ENCODE measurements at regions not wholly inside any gene's neighbourhood (a gene's known extent, or its start where the extent isn't known, plus 50 kb on each side); places are given as distances from the start of the nearest gene placed in this dataset.

DNA sequence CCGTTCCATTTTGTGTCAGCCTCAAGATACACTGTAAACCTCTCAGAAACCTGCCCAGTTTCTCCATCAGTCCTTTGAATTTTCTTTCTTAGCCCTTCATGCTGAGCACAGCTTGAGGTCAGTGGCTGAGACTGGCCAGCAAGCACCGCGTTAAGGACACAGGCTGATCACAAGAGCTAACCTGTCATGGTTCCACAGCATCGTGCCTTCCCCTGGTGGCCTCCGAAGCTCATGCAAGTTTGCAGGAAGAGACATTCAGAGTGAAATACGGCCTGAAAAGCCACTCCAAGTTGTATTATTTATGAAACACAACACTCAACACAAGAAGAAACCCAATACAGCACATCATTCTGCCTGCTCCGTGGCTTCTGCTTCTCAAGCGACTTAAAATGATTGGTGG, 57.0 kb upstream of the PFKP start:
- no peak for ATAC-seq
- no peak for DNase-seq
- H3K27me3 ChIP-seq, result peaks cover 0 to 49% (median 39%) of the 10 kb centered on the region in 7 donors
- H3K4me3 ChIP-seq, result no peak overlapping the region
- WGBS, 2 donors, result 72 to 74% methylated on average over 8 of the region's 8 CpGs
- no peaks in the 10 kb centered on the region for H3K36me3 ChIP-seq
- H3K27ac ChIP-seq, result no peak overlapping the region
- peaks cover 0 to 8% (median 0%) of the 10 kb centered on the region in 11 donors for H3K9me3 ChIP-seq
- intact Hi-C loops (cut with DNase I), result no loop called here
- TF ChIP-seq, protein P1, sequence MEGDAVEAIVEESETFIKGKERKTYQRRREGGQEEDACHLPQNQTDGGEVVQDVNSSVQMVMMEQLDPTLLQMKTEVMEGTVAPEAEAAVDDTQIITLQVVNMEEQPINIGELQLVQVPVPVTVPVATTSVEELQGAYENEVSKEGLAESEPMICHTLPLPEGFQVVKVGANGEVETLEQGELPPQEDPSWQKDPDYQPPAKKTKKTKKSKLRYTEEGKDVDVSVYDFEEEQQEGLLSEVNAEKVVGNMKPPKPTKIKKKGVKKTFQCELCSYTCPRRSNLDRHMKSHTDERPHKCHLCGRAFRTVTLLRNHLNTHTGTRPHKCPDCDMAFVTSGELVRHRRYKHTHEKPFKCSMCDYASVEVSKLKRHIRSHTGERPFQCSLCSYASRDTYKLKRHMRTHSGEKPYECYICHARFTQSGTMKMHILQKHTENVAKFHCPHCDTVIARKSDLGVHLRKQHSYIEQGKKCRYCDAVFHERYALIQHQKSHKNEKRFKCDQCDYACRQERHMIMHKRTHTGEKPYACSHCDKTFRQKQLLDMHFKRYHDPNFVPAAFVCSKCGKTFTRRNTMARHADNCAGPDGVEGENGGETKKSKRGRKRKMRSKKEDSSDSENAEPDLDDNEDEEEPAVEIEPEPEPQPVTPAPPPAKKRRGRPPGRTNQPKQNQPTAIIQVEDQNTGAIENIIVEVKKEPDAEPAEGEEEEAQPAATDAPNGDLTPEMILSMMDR (IDR thresholded peaks at IDR 0.05), result no peak
- peaks cover 0 to 9% (median 0%) of the 10 kb centered on the region in 9 donors for H3K4me1 ChIP-seq

GRCh38 chr10:3009341-3009740, 58.0 kb upstream of the PFKP start:
- intact Hi-C loops (cut with DNase I), result no loop called here
- DNase-seq, result no peak

GRCh38 chr10:3008518-3009195, 58.7 kb upstream of the PFKP start:
- Histone ChIP-seq H3K36me3 (no peaks in the 10 kb centered on the region), H3K27ac (no peak overlapping the region)
- 61 to 74% methylated on average over 12 of the region's 12 CpGs for WGBS, 2 donors

More at GRCh38 chr10:3009341-3009740, 58.0 kb upstream of the PFKP start:
- 47 to 53% methylated on average over 6 of the region's 6 CpGs for WGBS, 2 donors
- TF ChIP-seq, protein P1 (IDR thresholded peaks at IDR 0.05), result no peak
- no peak overlapping the region for H3K4me3 ChIP-seq
- peaks cover 0 to 49% (median 35%) of the 10 kb centered on the region in 7 donors for H3K27me3 ChIP-seq
- peaks cover 0 to 9% (median 0%) of the 10 kb centered on the region in 9 donors for H3K4me1 ChIP-seq
- peaks cover 0 to 8% (median 0%) of the 10 kb centered on the region in 11 donors for H3K9me3 ChIP-seq
- H3K36me3 ChIP-seq, result no peaks in the 10 kb centered on the region
- no peak overlapping the region for H3K27ac ChIP-seq
- no peak for ATAC-seq

GRCh38 chr10:3006607-3007006, 60.7 kb upstream of the PFKP start:
- no peaks in the 10 kb centered on the region for H3K36me3 ChIP-seq
- no peak for DNase-seq
- intact Hi-C loops (cut with DNase I), result no loop called here
- 71 to 90% methylated on average over 1 of the region's 1 CpG for WGBS, 2 donors
- H3K27ac ChIP-seq, result no peak overlapping the region
- TF ChIP-seq, protein P1 (IDR thresholded peaks at IDR 0.05), result no peak
- H3K27me3 ChIP-seq, result peaks cover 0 to 40% (median 26%) of the 10 kb centered on the region in 7 donors
- H3K4me1 ChIP-seq, result peaks cover 0 to 9% (median 0%) of the 10 kb centered on the region in 9 donors
- no peak overlapping the region for H3K4me3 ChIP-seq
- no peak for ATAC-seq
- H3K9me3 ChIP-seq, result no peaks in the 10 kb centered on the region

More at GRCh38 chr10:3008518-3009195, 58.7 kb upstream of the PFKP start:
- intact Hi-C loops (cut with DNase I), result no loop called here
- TF ChIP-seq, protein P1 (IDR thresholded peaks at IDR 0.05), result no peak
- H3K9me3 ChIP-seq, result peaks cover 0 to 8% (median 0%) of the 10 kb centered on the region in 11 donors
- H3K27me3 ChIP-seq, result peaks cover 0 to 49% (median 33%) of the 10 kb centered on the region in 7 donors
- DNase-seq (no peak), ATAC-seq (no peak)
- no peak overlapping the region for H3K4me3 ChIP-seq
- H3K4me1 ChIP-seq, result peaks cover 0 to 9% (median 0%) of the 10 kb centered on the region in 9 donors
